Stomach smooth muscle (tissue), 2 donors: ENCODE measurements at regions not wholly inside any gene's neighbourhood (a gene's known extent, or its start where the extent isn't known, plus 50 kb on each side); places are given as distances from the start of the nearest gene placed in this dataset.

Experiments used
- H3K27ac ChIP-seq: one replicate; pipeline ENCODE4 v1.7.0; 2013; ENCODE audit warnings: mild to moderate bottlenecking, low read length, inconsistent platforms
- H3K27me3 ChIP-seq, 2 donors: one replicate each; pipeline ENCODE4 v1.7.0; 2013; ENCODE audit warnings: low read length in 2 of 2; ENCODE audit not compliant: insufficient read depth in 2 of 2, control insufficient read depth in 1 of 2
- H3K36me3 ChIP-seq, 2 donors: one replicate each; pipeline ENCODE4 v1.7.0; 2013; ENCODE audit warnings: low read length in 2 of 2; ENCODE audit not compliant: control insufficient read depth in 2 of 2, insufficient read depth in 2 of 2
- H3K4me1 ChIP-seq: one replicate; pipeline ENCODE4 v1.7.0; 2013; ENCODE audit warnings: low read length; ENCODE audit not compliant: control insufficient read depth, insufficient read depth
- H3K4me3 ChIP-seq, 2 donors: one replicate each; pipeline ENCODE4 v1.7.0; 2013; ENCODE audit warnings: low read length in 2 of 2
- H3K9ac ChIP-seq, 2 donors: one replicate each; pipeline ENCODE4 v1.7.0; 2013; ENCODE audit warnings: low read length in 2 of 2, mild to moderate bottlenecking in 1 of 2
- H3K9me3 ChIP-seq, 2 donors: one replicate each; pipeline ENCODE4 v1.7.0; 2013; ENCODE audit warnings: low read length in 2 of 2; ENCODE audit not compliant: control insufficient read depth in 2 of 2
- donor health status: healthy.
- donor health status: Pancreatic carcinoma.

- Histone ChIP-seq H3K27me3 (peaks cover 0 to 3% of the 10 kb centered on the region in 2 donors), H3K27ac (no peak overlapping the region), H3K9me3 (peaks cover 0 to 4% of the 10 kb centered on the region in 2 donors)
Measured at GRCh38 chr20:57860576-57860975, 150.8 kb upstream of the PMEPA1 start.

GRCh38 chr20:57857969-57858368, 148.2 kb upstream of the PMEPA1 start:
- H3K27me3 ChIP-seq = peaks cover 0 to 3% of the 10 kb centered on the region in 2 donors

More at GRCh38 chr20:57860576-57860975, 150.8 kb upstream of the PMEPA1 start:
- Histone ChIP-seq H3K9ac (no peak overlapping the region), H3K4me3 (no peak overlapping the region), H3K4me1 (no peaks in the 10 kb centered on the region), H3K36me3 (no peaks in the 10 kb centered on the region)

DNA sequence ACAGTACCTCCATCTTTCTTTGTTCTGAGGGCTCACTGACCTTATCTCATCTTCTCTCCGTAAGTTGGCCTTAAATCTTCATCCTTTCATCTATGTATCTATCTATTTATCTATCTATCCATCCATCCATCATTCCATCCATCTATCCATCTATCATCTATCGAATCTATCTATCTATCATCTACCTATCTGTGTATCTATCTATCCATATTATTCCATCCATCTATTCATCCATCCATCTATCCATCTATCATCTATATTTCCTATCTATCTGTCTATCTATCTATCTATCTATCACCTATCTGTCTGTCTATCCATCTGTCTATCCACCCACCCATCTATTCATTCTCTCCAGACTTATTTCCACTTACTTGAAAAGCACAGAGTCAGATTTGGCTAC, 147.3 kb upstream of the PMEPA1 start:
- no peak overlapping the region for H3K27ac ChIP-seq
- no peaks in the 10 kb centered on the region for H3K4me1 ChIP-seq
- no peaks in the 10 kb centered on the region for H3K36me3 ChIP-seq

More at GRCh38 chr20:57857969-57858368, 148.2 kb upstream of the PMEPA1 start:
- no peak overlapping the region for H3K9ac ChIP-seq
- no peak overlapping the region for H3K4me3 ChIP-seq
- no peak overlapping the region for H3K27ac ChIP-seq
- H3K36me3 ChIP-seq = no peaks in the 10 kb centered on the region
- no peaks in the 10 kb centered on the region for H3K4me1 ChIP-seq
- H3K9me3 ChIP-seq = peaks cover 0 to 4% of the 10 kb centered on the region in 2 donors

GRCh38 chr20:57856658-57857057, 146.8 kb upstream of the PMEPA1 start:
- H3K9me3 ChIP-seq = peaks cover 0 to 4% of the 10 kb centered on the region in 2 donors
- H3K4me1 ChIP-seq = no peaks in the 10 kb centered on the region
- H3K36me3 ChIP-seq = no peaks in the 10 kb centered on the region
- no peak overlapping the region for H3K27ac ChIP-seq
- H3K4me3 ChIP-seq = no peak overlapping the region
- peaks cover 0 to 3% of the 10 kb centered on the region in 2 donors for H3K27me3 ChIP-seq
- no peak overlapping the region for H3K9ac ChIP-seq

More for the DNA sequence above, 147.3 kb upstream of the PMEPA1 start:
- Histone ChIP-seq H3K9me3 (peaks cover 0 to 4% of the 10 kb centered on the region in 2 donors), H3K4me3 (no peak overlapping the region), H3K27me3 (peaks cover 0 to 3% of the 10 kb centered on the region in 2 donors), H3K9ac (no peak overlapping the region)

DNA sequence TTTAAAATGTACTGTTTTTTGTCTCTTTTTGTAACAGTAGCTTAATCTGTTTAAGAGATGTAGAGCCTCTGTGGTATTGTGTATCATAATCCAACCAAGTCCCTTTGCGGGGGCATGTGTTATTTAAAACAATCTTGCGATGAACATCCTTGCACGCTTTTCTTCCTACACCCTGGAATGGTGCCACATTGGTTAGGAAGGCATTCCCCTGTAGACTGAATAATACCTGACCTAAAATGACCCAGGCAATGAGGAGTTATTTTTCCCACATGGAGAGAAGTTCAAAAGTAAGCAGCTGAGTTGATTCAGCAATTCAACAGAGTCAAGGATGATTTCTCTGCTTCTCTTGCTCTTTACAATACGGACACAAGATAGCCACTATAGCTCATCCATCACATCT, 142.0 kb upstream of the PMEPA1 start:
- Histone ChIP-seq H3K27ac (no peak overlapping the region), H3K9ac (no peak overlapping the region), H3K27me3 (peaks cover 0 to 3% of the 10 kb centered on the region in 2 donors)

GRCh38 chr20:57851025-57851682, 141.3 kb upstream of the PMEPA1 start:
- Histone ChIP-seq H3K4me3 (no peak overlapping the region), H3K27ac (no peak overlapping the region), H3K4me1 (no peaks in the 10 kb centered on the region)

More for the DNA sequence above, 142.0 kb upstream of the PMEPA1 start:
- Histone ChIP-seq H3K36me3 (no peaks in the 10 kb centered on the region), H3K4me3 (no peak overlapping the region), H3K4me1 (no peaks in the 10 kb centered on the region), H3K9me3 (no peaks in the 10 kb centered on the region)

DNA sequence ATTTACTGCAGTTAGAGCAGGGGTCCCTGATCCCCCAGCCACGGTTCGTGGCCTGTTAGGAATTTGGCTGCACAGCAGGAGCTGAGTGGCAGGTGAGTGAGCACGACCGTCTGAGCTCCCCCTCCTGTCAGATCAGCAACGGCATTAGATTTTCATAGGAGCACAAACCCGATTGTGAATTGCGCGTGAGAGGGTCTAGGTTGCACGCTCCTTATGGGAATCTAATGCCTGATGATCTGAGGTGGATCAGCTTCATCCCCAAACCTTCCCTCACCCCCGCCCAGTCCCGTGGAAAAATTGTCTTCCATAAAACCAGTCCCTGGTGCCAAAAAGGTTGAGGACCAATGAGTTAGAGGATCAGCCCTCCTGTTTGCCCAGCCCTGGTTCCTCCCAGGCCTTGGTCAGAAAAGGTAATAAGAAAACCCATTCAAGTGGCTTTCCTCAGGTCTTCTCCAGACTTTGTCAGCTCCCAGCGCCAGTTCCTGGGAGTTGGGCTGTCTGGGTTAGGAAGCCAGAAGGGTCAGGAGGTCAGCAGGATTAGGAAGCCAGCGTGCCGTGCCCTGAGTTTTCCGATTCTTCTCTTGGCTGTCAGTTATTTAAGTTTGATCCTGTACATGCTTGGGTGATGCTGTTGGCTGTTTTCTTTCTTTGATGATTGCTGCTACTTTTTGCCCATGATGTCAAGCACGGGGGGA, 139.9 kb upstream of the PMEPA1 start:
- Histone ChIP-seq H3K27ac (no peak overlapping the region), H3K4me3 (no peak overlapping the region), H3K36me3 (no peaks in the 10 kb centered on the region), H3K4me1 (no peaks in the 10 kb centered on the region), H3K9me3 (no peaks in the 10 kb centered on the region), H3K9ac (no peak overlapping the region), H3K27me3 (peaks cover 0 to 3% of the 10 kb centered on the region in 2 donors)

More at GRCh38 chr20:57851025-57851682, 141.3 kb upstream of the PMEPA1 start:
- Histone ChIP-seq H3K27me3 (peaks cover 0 to 3% of the 10 kb centered on the region in 2 donors), H3K36me3 (no peaks in the 10 kb centered on the region), H3K9me3 (no peaks in the 10 kb centered on the region), H3K9ac (no peak overlapping the region)

DNA sequence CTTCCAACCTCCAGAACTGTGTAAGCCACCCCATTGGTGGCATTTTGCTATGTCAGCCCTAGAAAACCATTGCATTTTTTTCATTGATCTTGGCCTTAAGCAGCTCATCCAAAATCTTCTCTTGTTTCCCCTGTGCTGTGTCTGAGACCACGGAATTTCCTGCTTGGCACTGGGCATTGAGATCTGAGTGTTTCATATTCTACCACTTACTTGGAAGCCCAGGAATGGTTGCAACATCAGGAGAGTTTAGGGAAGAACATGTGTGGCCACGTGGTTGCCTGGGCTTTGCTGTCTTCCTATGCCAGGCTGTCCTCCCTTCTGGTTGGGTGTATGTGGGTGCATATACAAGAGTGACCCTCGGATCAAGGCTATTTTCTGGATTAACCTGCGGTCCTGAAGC, 139.3 kb upstream of the PMEPA1 start:
- Histone ChIP-seq H3K27me3 (peaks cover 0 to 3% of the 10 kb centered on the region in 2 donors), H3K27ac (no peak overlapping the region), H3K9me3 (no peaks in the 10 kb centered on the region), H3K4me3 (no peak overlapping the region), H3K9ac (no peak overlapping the region), H3K36me3 (no peaks in the 10 kb centered on the region), H3K4me1 (no peaks in the 10 kb centered on the region)

DNA sequence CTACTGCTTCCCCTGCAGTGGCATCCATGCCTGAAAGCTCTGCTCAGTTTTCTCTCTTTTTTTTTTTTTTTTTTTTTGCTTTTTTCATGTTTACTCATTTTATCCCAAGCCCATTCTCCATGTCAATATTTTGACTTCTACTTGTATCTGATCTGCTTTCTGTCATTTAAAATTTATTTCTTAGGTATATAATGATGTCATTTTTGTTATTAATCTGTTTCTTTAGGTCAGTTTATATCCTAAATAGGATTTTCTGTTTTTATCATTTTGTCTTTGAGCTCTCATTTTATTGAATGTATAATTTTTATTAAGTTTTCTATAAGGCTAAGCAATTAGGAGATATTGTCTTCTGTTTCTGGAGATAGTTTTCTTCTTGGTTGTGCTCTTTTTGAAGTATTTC, 138.5 kb upstream of the PMEPA1 start:
- no peaks in the 10 kb centered on the region for H3K4me1 ChIP-seq
- no peaks in the 10 kb centered on the region for H3K9me3 ChIP-seq
- H3K9ac ChIP-seq = no peak overlapping the region
- no peak overlapping the region for H3K4me3 ChIP-seq
- H3K27ac ChIP-seq = no peak overlapping the region
- peaks cover 0 to 3% of the 10 kb centered on the region in 2 donors for H3K27me3 ChIP-seq
- no peaks in the 10 kb centered on the region for H3K36me3 ChIP-seq

GRCh38 chr20:57847104-57847503, 137.3 kb upstream of the PMEPA1 start:
- H3K9ac ChIP-seq = no peak overlapping the region
- H3K4me1 ChIP-seq = no peaks in the 10 kb centered on the region

More at GRCh38 chr20:57847104-57847503, 137.3 kb upstream of the PMEPA1 start:
- H3K27ac ChIP-seq = no peak overlapping the region
- H3K36me3 ChIP-seq = no peaks in the 10 kb centered on the region
- H3K9me3 ChIP-seq = no peaks in the 10 kb centered on the region
- H3K4me3 ChIP-seq = no peak overlapping the region
- H3K27me3 ChIP-seq = peaks cover 0 to 3% of the 10 kb centered on the region in 2 donors
